Stimulated activated memory B cell treated with anti-CD40 and anti-IgM and Interleukin-4, amounts not matched to agents 10 μg/mL and 1 μg/mL and 100 μg/mL, for 72 hours (primary cell): ENCODE measurements at regions not wholly inside any gene's neighbourhood (a gene's known extent, or its start where the extent isn't known, plus 50 kb on each side); places are given as distances from the start of the nearest gene placed in this dataset.

Experiments used
- ATAC-seq: fragments of 150-1000 bp; cut with Tn5 transposase; 2 replicates; pipeline ENCODE4 v1.10.0; 2021
- H3K27ac Mint-ChIP-seq: one replicate; pipeline ENCODE4 v1.8.0; 2022; ENCODE audit warnings: mild to moderate bottlenecking, mixed read lengths
- H3K27me3 Mint-ChIP-seq: one replicate; pipeline ENCODE4 v1.8.0; 2022; ENCODE audit warnings: mixed read lengths
- H3K36me3 Mint-ChIP-seq: one replicate; pipeline ENCODE4 v1.8.0; 2022; ENCODE audit warnings: mixed read lengths
- H3K4me1 Mint-ChIP-seq: one replicate; pipeline ENCODE4 v1.8.0; 2022; ENCODE audit warnings: mixed read lengths
- H3K4me3 Mint-ChIP-seq: one replicate; pipeline ENCODE4 v1.8.0; 2022; ENCODE audit warnings: mild to moderate bottlenecking, moderate library complexity, mixed read lengths
- H3K9me3 Mint-ChIP-seq: one replicate; pipeline ENCODE4 v1.8.0; 2022; ENCODE audit warnings: mixed read lengths

DNA sequence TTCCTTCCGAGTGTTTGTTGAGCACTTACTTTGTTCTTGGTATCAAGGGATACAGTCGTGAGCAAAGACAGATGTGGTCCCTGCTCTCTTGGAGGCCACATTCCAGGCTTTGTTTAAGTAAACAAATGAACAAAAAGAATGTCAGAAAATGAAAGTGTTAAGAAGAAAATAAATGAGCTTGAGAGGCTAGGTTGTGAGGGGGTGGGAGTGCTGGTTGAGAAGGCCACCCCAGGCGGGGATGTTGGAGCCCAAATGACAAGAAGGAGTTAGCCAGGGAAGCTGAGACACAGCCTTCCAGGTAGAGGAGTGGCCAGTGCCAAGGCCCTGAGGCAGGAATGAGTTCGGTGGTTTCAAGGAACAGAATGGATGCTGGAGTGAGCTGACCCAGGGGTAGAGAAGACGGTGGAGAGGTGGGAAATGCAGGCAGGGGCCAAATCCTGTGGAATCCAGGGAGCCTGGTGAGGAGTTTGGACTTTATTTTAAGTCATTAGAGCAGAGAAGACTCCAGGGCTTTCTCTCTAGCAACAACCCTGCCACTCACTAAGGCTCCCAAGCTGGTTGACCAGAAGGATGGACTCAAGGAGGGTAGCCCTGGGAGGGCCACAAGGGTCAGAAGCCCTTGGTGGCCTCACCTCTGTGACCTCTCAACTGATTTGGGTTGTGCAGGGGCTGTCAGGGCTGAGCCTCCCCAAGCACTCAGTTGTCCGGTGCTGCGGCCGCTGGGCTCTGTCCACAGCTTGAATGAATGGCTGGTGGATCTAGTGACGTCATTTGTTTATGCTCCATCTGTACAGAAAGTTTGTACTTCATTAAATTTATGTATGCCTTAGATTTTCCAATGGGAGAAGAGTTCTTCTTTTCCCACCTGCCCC is 66.0 kb upstream of the STX16 start:
- Mint-ChIP-seq H3K4me1 (no peaks in the 10 kb centered on the region), H3K27me3 (peaks cover 54% of the 10 kb centered on the region), H3K4me3 (no peak overlapping the region), H3K9me3 (peaks cover 14% of the 10 kb centered on the region), H3K36me3 (no peaks in the 10 kb centered on the region), H3K27ac (no peak overlapping the region)
- ATAC-seq = no peak

DNA sequence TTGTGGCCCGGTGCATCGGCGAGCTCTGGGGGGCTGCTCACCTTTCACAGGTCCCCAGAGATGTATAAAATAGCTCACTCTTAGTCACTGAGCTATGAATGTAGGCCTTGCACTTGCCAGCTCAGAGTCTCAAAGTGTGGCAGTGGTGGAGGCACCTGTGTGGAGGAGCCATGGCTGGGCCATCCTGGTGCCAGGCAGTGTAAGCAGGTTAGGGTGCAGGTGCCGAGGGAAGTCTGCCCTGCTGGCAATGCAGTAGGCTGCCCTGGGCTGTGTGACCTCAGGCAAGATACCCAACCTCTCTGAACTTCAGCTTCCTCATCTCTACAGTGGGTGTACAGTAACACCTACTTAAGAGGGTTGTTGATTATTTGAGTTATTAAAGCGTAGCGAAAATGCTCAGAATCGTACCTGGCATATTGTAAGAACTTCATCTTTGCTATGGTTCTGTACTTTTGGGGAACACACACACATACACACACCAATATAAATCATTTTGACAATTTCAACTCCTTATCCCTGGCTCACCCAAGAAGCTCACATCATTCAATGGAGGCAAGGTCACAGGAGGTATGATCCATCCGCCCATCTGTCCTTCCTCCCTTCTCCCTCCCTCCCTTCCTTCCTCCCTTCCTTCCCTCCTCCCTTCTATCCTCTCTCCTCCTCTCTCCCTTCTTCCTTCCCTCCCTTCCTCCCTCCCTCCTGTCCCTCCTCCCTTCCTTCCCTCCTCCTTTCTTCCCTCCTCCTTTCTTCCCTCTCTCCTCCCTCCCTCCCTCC is 66.8 kb upstream of the STX16 start:
- no peak for ATAC-seq
- H3K27ac Mint-ChIP-seq = no peak overlapping the region
- H3K4me1 Mint-ChIP-seq = no peaks in the 10 kb centered on the region
- H3K36me3 Mint-ChIP-seq = no peaks in the 10 kb centered on the region
- peaks cover 14% of the 10 kb centered on the region for H3K9me3 Mint-ChIP-seq
- no peak overlapping the region for H3K4me3 Mint-ChIP-seq
- peaks cover 45% of the 10 kb centered on the region for H3K27me3 Mint-ChIP-seq

DNA sequence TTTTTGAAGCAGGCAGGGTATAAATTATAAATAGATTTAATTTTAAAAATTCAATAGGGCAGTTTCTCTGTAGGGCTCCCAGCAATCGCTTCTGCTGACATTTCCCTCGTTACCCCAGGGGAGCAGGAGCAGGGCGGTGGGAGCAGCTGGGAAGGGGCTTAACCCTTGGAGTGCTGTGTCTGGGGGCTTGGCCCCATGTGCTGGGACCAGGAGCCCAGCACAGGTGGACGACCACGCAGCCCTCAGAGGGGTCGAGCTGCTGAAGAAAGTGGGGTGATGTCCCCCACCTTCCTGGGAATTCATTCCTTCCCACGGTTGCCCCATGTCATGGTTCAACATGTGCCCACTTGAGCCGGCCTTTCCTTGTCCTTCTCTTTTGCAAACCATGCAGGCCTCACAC is 67.5 kb upstream of the STX16 start:
- no peak overlapping the region for H3K27ac Mint-ChIP-seq
- peaks cover 43% of the 10 kb centered on the region for H3K27me3 Mint-ChIP-seq
- no peaks in the 10 kb centered on the region for H3K4me1 Mint-ChIP-seq
- no peak for ATAC-seq
- H3K4me3 Mint-ChIP-seq = no peak overlapping the region
- H3K36me3 Mint-ChIP-seq = no peaks in the 10 kb centered on the region
- H3K9me3 Mint-ChIP-seq = peaks cover 14% of the 10 kb centered on the region

DNA sequence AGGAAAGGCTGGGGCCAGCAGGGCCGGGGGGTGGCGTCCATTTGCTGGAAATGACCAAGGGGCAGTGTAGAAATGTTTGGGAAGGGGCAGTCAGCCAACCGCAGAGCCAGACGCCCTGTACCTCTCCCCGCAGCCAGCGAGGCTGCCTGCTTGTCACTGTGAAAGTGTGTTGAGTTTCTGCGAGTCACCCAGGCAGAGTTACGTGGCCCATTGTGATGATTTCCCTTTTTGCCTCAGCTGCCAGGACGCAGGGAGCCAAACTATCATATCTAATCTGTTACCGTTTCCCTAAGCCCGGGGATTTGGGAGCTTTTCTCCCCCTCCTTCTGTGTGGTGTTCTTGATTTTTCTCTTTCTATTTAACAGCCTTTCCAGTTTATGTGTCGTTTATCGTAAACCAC is 67.9 kb upstream of the STX16 start:
- Mint-ChIP-seq H3K9me3 (peaks cover 14% of the 10 kb centered on the region), H3K36me3 (no peaks in the 10 kb centered on the region), H3K27ac (no peak overlapping the region), H3K4me3 (no peak overlapping the region), H3K27me3 (peaks cover 43% of the 10 kb centered on the region), H3K4me1 (no peaks in the 10 kb centered on the region)
- ATAC-seq = no peak

DNA sequence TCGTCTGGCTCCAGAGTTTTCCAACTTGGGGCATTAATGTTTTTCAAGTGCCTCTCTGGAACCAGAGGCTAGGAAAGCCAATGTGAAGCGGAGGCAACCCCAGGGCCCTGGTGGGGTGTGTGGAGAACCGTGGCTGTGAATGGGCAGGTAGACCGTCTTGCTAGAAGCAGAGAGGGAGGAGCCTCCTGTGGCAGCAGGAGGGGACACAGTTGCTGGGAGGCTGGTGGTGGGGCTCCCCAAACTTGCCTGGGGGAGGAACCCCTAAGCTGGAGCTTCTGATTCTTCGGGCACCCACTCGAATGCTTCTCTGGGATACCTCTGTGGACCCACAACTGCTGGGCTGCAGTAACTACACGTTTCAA is 65.3 kb upstream of the APCDD1L start:
- ATAC-seq = no peak
- Mint-ChIP-seq H3K27me3 (peaks cover 46% of the 10 kb centered on the region), H3K4me3 (no peak overlapping the region), H3K36me3 (no peaks in the 10 kb centered on the region), H3K27ac (no peak overlapping the region), H3K9me3 (peaks cover 14% of the 10 kb centered on the region), H3K4me1 (no peaks in the 10 kb centered on the region)

DNA sequence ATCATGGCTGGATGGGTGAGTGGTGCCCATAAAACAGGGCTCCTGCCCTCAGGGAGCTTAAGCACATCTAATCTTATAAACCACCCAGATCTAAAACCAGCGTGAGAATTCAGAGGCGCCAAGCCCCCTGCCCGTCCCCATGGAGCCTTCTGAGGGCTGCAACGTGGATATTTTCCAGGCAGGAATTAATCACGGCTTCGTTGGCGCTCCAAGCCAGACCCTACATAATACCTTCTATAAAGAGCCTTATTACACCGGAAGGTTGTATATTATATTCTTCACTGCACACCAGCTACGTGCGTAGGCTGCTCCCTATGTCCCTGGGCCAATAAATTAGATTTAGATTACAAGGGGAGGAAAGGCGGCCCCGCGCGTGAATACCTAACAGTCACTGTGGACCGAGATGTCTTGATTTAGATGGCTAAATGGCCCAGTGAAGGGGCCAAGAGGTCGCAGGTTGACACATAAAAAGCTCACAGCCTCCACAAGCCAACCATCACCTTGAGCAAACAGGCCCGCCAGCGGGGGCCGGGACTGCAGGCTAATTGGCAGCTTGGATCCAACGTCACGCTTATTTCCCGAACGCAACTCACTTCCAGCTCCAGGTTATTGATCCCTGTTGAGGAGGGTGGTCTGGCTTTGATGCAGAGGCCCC is 64.7 kb upstream of the APCDD1L start:
- Mint-ChIP-seq H3K4me3 (no peak overlapping the region), H3K27me3 (peaks cover 46% of the 10 kb centered on the region), H3K36me3 (no peaks in the 10 kb centered on the region), H3K4me1 (no peaks in the 10 kb centered on the region), H3K27ac (no peak overlapping the region), H3K9me3 (peaks cover 14% of the 10 kb centered on the region)
- no peak for ATAC-seq

DNA sequence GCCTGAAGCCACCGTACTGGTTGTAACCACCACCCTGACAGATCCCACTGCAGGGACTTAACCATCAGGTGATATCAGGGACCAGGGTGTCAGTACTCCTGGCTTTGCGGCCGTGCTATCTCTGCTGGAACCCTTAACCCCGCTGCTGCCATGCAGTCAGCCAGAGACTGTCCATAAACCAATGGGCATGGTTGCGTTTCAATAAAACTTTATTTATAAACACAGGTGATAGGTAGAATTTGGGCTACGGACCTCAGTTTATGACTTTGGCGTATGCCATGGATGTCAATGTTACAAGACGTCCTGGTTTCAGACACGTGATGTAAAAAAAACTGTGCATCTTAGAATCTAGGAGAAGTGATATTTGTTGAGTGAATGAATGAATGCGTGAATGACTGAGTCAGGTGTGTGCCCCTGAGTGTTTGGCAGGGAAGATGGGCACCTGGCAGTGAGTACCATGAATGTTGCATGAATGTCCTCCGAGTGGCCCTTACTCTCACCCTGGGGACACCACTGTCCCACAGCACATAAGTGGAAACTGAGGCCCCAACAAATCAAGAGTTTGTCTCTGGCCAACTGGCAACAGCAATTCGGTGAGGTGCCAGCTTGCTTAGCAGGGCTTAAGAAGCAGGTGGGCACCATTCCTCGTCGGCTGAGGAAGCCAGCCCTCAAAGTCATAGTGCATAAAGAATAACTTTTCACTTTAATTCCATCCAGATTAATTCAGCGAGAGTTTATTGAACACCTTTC is 64.0 kb upstream of the APCDD1L start:
- Mint-ChIP-seq H3K9me3 (peaks cover 12% of the 10 kb centered on the region), H3K27me3 (peaks cover 47% of the 10 kb centered on the region), H3K27ac (no peak overlapping the region), H3K4me3 (no peak overlapping the region), H3K36me3 (no peaks in the 10 kb centered on the region), H3K4me1 (no peaks in the 10 kb centered on the region)
- no peak for ATAC-seq

DNA sequence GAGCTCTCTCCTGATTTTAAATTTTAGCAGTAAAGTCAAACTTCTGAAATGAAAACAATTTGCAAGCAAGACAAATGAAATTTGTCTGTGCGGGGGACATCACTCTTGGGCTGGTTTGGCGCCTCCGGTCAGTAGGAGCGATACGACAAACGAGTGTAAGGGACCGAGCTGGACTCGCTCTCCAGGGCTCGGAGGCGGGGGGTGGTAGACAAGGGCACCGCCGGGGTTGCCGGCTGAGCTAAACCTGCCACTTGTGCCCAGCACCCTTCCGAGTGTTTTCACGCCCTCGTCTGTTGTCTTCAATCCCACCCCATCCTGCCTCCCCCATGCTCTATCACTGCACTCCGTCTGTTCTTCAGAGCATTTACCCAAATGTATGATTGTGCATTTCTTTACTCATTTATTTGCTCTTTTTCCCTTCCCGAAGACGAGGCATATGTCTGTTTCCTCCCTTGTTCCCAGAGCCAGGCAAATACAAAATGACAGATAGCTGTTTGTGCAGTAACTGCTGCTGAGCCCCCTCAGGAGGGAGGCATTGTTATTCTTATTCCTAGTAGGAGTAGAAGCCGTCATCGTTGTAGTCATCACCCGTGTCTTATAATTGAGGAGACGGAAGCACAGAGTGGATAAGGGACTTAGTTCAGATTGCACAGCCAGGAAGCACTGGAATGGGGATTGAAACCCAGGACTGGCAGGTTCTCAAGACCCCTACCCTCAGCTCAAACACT is 62.8 kb upstream of the APCDD1L start:
- peaks cover 54% of the 10 kb centered on the region for H3K27me3 Mint-ChIP-seq

DNA sequence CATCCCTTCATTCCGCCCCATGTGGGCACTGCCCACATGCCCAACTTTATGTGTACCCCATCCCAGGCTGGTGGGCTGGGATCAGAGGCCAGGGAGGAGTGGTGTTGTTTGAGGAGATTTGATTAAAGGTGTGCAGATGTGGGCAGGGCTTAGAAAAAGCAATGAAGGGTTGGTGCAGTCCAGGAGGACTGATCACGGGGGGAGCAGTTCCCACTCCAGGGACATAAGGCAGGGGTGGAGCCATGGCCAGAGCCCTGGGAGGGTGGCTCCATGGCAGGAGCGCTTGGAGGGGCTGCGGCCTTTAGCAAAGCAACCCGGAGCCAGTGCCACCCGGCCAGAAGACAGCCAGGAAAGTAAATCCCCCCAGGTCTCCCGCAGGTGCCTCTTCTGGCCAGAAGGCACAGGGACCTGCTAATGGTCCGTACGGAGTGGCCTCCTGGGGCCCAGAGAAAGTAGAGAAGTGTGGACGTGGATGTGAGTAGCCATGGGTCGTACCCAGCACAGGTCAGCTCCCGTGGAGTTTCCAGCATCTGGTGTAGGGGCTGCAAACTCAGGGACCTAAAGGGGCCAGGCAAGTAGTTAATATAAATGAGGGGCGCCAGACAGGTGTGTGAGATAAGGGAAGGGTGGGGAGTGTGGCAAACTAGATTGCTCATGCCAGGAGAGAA is 62.1 kb upstream of the APCDD1L start:
- Mint-ChIP-seq H3K36me3 (no peaks in the 10 kb centered on the region), H3K4me1 (no peaks in the 10 kb centered on the region), H3K9me3 (peaks cover 6% of the 10 kb centered on the region), H3K4me3 (no peak overlapping the region), H3K27me3 (peaks cover 54% of the 10 kb centered on the region), H3K27ac (no peak overlapping the region)
- no peak for ATAC-seq

More for the DNA sequence above, 62.8 kb upstream of the APCDD1L start:
- ATAC-seq = no peak
- Mint-ChIP-seq H3K27ac (no peak overlapping the region), H3K4me1 (no peaks in the 10 kb centered on the region), H3K36me3 (no peaks in the 10 kb centered on the region), H3K9me3 (peaks cover 12% of the 10 kb centered on the region), H3K4me3 (no peak overlapping the region)

DNA sequence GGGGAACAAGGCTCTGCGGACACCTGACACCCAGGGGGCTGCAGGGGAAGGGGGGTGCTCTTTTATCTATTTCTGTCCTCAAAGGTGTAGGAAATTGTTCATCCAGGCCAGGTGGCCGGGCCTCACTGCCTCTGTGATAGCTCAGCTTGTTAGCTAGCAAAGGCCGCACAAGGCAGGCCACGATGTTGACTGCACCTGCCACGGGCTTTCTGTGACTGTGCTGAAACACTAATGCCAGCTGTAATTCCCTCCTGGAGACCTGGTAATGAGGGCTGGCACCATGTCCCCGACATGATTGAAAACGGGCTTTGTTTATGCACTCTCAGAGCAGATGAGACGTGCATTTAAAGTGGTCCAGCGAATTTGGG is 61.4 kb upstream of the APCDD1L start:
- Mint-ChIP-seq H3K9me3 (peaks cover under 1% of the 10 kb centered on the region), H3K36me3 (no peaks in the 10 kb centered on the region), H3K4me1 (no peaks in the 10 kb centered on the region), H3K27ac (no peak overlapping the region), H3K27me3 (peaks cover 54% of the 10 kb centered on the region), H3K4me3 (no peak overlapping the region)
- ATAC-seq = no peak

DNA sequence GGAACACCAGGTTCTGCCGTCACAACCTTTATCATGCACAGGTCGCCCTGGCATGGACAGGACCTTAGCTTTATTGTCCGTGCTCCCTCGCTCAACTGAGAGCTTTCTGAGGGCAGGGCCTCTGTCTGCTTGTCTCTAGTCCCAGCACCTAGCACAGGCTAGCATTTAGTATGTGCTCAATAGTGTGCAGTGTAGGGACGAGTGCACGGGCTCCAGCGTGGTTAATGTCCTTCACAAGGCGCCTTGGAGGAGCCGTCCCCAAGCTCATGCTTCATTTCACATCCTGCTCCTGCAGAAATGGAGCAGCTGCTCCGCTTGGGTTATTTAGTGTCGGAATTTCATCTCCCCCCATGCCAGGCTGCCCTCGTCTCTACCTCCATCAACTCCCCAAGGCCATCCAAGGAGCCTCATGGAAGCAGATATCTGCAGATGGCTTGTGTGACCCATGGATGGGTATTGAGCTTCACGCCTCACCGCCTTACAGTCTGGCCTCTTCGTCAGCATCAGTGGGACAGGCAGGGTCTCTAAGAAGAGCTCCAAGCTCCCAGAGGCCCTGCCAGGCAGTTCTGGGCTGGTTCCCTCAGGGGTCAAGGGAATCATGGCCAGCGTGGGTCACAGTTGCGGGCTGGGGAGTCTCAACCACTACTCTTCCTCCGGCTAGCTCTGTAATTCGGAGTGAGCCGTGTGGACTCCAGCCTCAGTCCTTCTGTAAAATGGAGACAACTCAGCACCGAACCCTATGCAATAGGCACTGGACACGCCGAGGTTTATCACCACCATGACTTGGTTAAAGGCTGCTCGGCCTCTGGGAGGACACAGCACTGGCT is 60.8 kb upstream of the APCDD1L start:
- Mint-ChIP-seq H3K27ac (no peak overlapping the region), H3K4me1 (no peaks in the 10 kb centered on the region), H3K4me3 (no peak overlapping the region), H3K27me3 (peaks cover 54% of the 10 kb centered on the region), H3K9me3 (no peaks in the 10 kb centered on the region), H3K36me3 (no peaks in the 10 kb centered on the region)
- ATAC-seq = no peak

DNA sequence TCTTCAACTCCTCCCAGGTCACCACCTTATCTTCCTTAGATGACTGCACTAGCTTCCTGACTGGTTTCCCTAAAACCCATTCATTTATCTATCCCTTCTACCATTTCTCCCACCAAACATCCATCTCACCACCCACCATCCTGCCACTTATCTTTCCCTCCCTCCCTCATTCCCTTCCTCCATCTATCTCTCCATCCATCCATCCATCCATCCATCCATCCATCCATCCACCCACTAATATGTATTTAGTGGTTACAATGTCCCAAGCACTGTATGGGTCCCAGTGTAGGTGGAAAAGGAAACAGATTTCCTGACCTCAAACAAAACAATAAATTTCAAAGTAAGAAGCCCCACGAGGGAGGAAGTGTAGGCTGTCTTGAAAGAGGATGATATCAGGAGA is 59.3 kb upstream of the APCDD1L start:
- no peaks in the 10 kb centered on the region for H3K36me3 Mint-ChIP-seq
- no peak for ATAC-seq
- H3K27ac Mint-ChIP-seq = no peak overlapping the region
- H3K4me3 Mint-ChIP-seq = no peak overlapping the region
- H3K27me3 Mint-ChIP-seq = peaks cover 65% of the 10 kb centered on the region
- no peaks in the 10 kb centered on the region for H3K4me1 Mint-ChIP-seq
- no peaks in the 10 kb centered on the region for H3K9me3 Mint-ChIP-seq

DNA sequence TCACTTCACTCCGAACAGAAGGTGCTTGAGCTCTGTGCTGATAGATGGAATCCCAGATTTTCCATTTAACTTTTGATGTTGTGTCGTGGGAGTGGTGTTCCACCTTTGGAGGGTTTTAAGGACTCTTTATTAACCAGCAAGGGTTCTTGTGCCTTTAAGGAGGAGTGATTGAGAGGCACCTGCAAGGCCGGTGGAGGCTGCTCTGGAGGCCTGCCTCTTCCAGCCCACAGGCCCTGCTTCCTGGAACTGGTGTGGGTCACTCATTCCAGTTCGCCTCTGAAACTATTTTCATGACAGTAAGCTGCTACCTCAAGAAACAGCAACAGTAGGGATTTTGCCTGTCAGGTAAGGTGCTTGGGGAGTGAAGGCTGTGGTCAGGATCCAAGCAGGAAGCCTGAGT is 58.8 kb upstream of the APCDD1L start:
- no peak overlapping the region for H3K4me3 Mint-ChIP-seq
- H3K9me3 Mint-ChIP-seq = no peaks in the 10 kb centered on the region
- no peaks in the 10 kb centered on the region for H3K4me1 Mint-ChIP-seq

More for the DNA sequence above, 58.8 kb upstream of the APCDD1L start:
- Mint-ChIP-seq H3K27ac (no peak overlapping the region), H3K27me3 (peaks cover 70% of the 10 kb centered on the region), H3K36me3 (no peaks in the 10 kb centered on the region)
- ATAC-seq = no peak
